ENCODE measurements at regions not wholly inside any gene's neighbourhood (a gene's known extent, or its start where the extent isn't known, plus 50 kb on each side); places are given as distances from the start of the nearest gene placed in this dataset.

- no peak overlapping the region for H3K4me3 ChIP-seq (ENCODE audit: low read depth, low read length)
- TF ChIP-seq CTCF (IDR thresholded peaks at IDR 0.05; ENCODE audit: borderline replicate concordance, insufficient read depth, low read depth, low read length): no peak
Observed at GRCh38 chr20:52534616-52535015, 343.0 kb upstream of the ZFP64 start.

- H3K4me3 ChIP-seq (ENCODE audit: low read depth, low read length): no peak overlapping the region
- no peak for TF ChIP-seq CTCF (IDR thresholded peaks at IDR 0.05; ENCODE audit: borderline replicate concordance, insufficient read depth, low read depth, low read length)
Observed at GRCh38 chr20:52533401-52533800, 341.8 kb upstream of the ZFP64 start.

- no peak for TF ChIP-seq CTCF (IDR thresholded peaks at IDR 0.05; ENCODE audit: borderline replicate concordance, insufficient read depth, low read depth, low read length)
- no peak overlapping the region for H3K4me3 ChIP-seq (ENCODE audit: low read depth, low read length)
Observed at GRCh38 chr20:52532674-52533073, 341.1 kb upstream of the ZFP64 start.

GRCh38 chr20:52530571-52530970 lies 339.0 kb upstream of the ZFP64 start:
- TF ChIP-seq CTCF (IDR thresholded peaks at IDR 0.05; ENCODE audit: borderline replicate concordance, insufficient read depth, low read depth, low read length): no peak
- no peak overlapping the region for H3K4me3 ChIP-seq (ENCODE audit: low read depth, low read length)

- no peak overlapping the region for H3K4me3 ChIP-seq (ENCODE audit: low read depth, low read length)
- TF ChIP-seq CTCF (IDR thresholded peaks at IDR 0.05; ENCODE audit: borderline replicate concordance, insufficient read depth, low read depth, low read length): no peak
Observed at GRCh38 chr20:52529826-52530225, 338.2 kb upstream of the ZFP64 start.

- no peak for TF ChIP-seq CTCF (IDR thresholded peaks at IDR 0.05; ENCODE audit: borderline replicate concordance, insufficient read depth, low read depth, low read length)
- no peak overlapping the region for H3K4me3 ChIP-seq (ENCODE audit: low read depth, low read length)
Observed at GRCh38 chr20:52524861-52525260, 333.3 kb upstream of the ZFP64 start.

- TF ChIP-seq CTCF (IDR thresholded peaks at IDR 0.05; ENCODE audit: borderline replicate concordance, insufficient read depth, low read depth, low read length): no peak
- no peak overlapping the region for H3K4me3 ChIP-seq (ENCODE audit: low read depth, low read length)
Observed at GRCh38 chr20:52518735-52519134, 327.2 kb upstream of the ZFP64 start.

Data from GM12875 (cell line).